SK-N-SH treated with all-trans-retinoic acid at 6 μM for 48 hours (cell line): ENCODE measurements at regions not wholly inside any gene's neighbourhood (a gene's known extent, or its start where the extent isn't known, plus 50 kb on each side); places are given as distances from the start of the nearest gene placed in this dataset.

ENCODE experiments used
- ARNTL ChIP-seq: fragments of 450-650 bp; formaldehyde crosslinking; IDR thresholded peaks from 2 replicates; pipeline ENCODE4 v1.5.0; 2020; ENCODE audit warnings: low read depth, mild to moderate bottlenecking, moderate library complexity, borderline replicate concordance
- CREB5 ChIP-seq: fragments of 250-450 bp; sonication (Bioruptor Pico); IDR thresholded peaks from 2 replicates; pipeline ENCODE4 v1.5.1; 2020; ENCODE audit warnings: low read depth, mild to moderate bottlenecking, moderate library complexity
- PATZ1 ChIP-seq: fragments of 250-450 bp; sonication (Bioruptor Pico); IDR thresholded peaks from 2 replicates; pipeline ENCODE4 v1.8.0; 2020; ENCODE audit warnings: mild to moderate bottlenecking, moderate library complexity, borderline replicate concordance
- POU6F1 ChIP-seq: fragments of 250-450 bp; sonication (Bioruptor Pico); IDR thresholded peaks from 2 replicates; pipeline ENCODE4 v1.8.0; 2021; ENCODE audit warnings: low read depth, mild to moderate bottlenecking, moderate library complexity, borderline replicate concordance
- PPARA ChIP-seq: fragments of 250-450 bp; sonication (Bioruptor Pico); IDR thresholded peaks from 2 replicates; pipeline ENCODE4 v1.5.0; 2020; ENCODE audit warnings: mild to moderate bottlenecking, borderline replicate concordance
- RARB ChIP-seq: fragments of 250-450 bp; sonication (Bioruptor Pico); IDR thresholded peaks from 2 replicates; pipeline ENCODE4 v1.8.0; 2021; ENCODE audit warnings: mild to moderate bottlenecking, moderate library complexity
- TCF4 ChIP-seq: fragments of 250-450 bp; sonication (Bioruptor Pico); IDR thresholded peaks from 2 replicates; pipeline ENCODE4 v1.8.0; 2021; ENCODE audit warnings: mild to moderate bottlenecking, moderate library complexity, borderline replicate concordance
- TSHZ2 ChIP-seq: fragments of 250-450 bp; sonication (Bioruptor Pico); IDR thresholded peaks from 2 replicates; pipeline ENCODE4 v1.5.0; 2020; ENCODE audit warnings: mild to moderate bottlenecking, moderate library complexity
- ZC3H10 ChIP-seq: fragments of 250-450 bp; sonication (Bioruptor Pico); IDR thresholded peaks from 2 replicates; pipeline ENCODE4 v1.5.1; 2021; ENCODE audit warnings: mild to moderate bottlenecking, moderate library complexity
- ZNF70 ChIP-seq: fragments of 450-650 bp; formaldehyde crosslinking; IDR thresholded peaks from 2 replicates; pipeline ENCODE4 v1.5.0; 2020; ENCODE audit warnings: mild to moderate bottlenecking, moderate library complexity

- TF ChIP-seq ZC3H10 (no peak), PATZ1 (CRISPR knock-in tag) (no peak), CREB5 (CRISPR knock-in tag) (no peak), RARB (CRISPR knock-in tag) (no peak), PPARA (CRISPR knock-in tag) (no peak), ARNTL (no peak), ZNF70 (no peak), TSHZ2 (CRISPR knock-in tag) (no peak), POU6F1 (CRISPR knock-in tag) (no peak), TCF4 (CRISPR knock-in tag) (no peak)
These were observed 421.7 kb downstream of the SPATA31D1 start for GRCh38 chr9:82410306-82410705.
